Left renal cortex interstitium (tissue), 4 donors: ENCODE measurements at regions not wholly inside any gene's neighbourhood (a gene's known extent, or its start where the extent isn't known, plus 50 kb on each side); places are given as distances from the start of the nearest gene placed in this dataset.
"Not testable (repeated sequence)": the region's sequence is repeated elsewhere in the genome, so short reads cannot be mapped to it uniquely, and the experiment has no call there.

Source experiments
- DNase-seq, 4 donors: peaks; one replicate each; pipeline ENCODE4 v3.0.0-alpha.2; 2013; ENCODE audit warnings: low read depth in 4 of 4, low spot score in 2 of 4, missing footprints in 1 of 4

DNA sequence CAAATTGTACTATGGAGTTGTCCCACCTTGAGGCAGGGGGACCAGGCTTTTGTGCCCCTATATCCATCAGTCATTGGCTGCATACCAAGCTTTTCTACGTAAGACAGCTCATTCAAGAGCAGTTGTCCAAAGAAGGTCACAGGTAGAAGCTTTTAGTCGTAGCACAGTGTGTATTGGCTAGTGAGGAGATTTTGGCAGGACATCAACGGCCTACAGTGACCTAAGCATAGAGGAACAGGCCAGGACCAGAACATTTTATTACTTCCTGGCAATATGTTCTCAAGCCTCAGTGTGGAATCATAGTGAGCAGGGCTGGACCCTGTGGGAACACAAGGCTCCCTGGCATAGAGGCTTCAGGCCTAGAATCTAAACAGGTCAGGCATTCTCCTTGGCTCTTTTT is 105.4 kb upstream of the ANKRD28 start:
- no peak for DNase-seq

DNA sequence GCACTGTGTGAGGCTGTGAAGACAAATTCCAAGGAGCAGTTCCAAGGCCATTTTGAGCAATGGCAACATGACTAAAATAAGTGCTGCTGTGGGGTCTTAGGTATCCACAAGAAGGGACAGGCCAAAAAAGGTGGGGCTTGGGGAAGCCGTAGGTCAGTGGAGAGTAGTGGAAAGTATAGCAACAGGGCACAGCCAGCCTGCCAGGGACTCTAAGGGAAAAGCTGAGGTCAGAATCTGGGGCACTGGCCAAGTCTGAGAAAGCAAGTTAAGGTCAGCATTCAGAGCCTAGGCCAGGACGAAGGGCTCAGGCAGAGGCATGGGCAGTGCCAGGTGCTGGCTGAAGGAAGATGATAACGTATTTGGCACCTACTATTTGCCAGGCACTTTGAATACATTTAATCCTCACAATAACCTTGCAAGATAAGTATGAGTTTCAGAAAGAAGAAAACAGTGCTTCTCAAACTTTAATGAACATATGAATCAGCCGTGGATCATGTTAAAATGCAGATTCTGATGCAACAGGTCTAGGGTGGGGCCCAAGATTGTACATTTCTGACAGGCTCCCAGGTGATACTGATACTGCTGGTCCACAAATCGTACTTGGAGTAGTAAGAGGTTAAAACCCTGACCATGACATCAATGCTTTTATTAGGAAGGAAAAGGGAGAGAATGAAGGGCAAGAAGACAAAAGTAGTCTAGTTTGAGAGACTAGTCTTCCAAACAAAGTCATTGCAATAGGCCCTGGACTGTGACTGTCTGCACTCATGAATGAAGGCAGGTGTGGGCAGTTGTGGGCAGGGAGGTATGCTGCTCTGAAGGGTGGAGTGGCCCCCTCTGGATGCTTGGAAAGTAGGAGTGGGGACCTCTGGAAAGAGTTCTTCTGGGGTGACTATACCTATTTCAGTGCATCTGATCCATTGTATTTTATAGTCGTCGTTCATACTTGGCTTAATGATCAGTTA is 106.3 kb upstream of the ANKRD28 start:
- no peak for DNase-seq

DNA sequence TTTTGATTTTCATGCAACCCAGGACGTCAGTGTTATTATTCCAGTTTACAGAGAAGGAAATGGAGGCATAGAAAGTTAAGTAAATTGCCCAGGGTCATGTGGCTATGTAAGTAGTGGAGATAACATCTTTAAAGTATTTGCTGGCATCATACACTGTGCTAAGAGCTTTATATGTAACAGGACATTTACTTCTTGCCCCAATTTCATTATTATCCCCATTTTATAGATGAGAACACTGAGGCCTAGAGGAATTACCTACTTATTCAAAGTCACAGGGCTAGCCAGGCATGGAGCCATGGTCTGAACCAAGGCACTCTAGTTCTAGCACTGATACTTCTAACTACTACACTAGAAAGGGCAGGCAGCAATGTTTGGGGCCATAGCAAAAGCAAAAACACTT is 107.3 kb upstream of the ANKRD28 start:
- no peak for DNase-seq

DNA sequence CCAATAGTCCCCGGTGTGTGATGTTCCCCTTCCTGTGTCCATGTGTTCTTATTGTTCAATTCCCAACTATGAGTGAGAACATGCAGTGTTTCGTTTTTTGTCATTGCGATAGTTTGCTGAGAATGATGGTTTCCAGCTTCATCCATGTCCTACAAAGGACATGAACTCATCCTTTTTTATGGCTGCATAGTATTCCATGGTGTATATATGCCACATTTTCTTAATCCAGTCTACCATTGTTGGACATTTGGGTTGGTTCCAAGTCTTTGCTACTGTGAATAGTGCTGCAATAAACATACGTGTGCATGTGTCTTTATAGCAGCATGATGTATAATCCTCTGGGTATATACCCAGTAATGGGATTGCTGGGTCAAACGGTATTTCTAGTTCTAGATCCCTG is 109.6 kb upstream of the ANKRD28 start:
- DNase-seq = not testable (repeated sequence)

DNA sequence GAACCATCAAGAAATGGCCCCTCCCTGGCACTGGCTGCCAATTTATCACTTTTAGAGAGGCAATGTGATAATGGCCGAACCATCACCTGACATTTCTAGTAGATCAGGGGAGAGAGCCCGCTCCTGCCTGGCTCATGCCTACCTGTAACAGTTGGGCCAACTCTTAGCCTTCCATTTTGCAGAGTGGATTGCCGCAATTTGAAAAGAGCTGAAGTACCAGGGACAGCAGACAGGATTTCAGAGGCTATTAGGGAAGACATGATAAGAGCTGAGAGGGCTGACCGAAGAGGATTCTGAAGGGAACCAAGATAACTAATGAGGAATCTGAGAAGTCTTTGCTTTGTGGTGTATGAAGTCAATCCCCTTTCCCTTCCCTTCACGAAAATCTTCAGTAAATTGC is 121.2 kb upstream of the ANKRD28 start:
- no peak for DNase-seq

DNA sequence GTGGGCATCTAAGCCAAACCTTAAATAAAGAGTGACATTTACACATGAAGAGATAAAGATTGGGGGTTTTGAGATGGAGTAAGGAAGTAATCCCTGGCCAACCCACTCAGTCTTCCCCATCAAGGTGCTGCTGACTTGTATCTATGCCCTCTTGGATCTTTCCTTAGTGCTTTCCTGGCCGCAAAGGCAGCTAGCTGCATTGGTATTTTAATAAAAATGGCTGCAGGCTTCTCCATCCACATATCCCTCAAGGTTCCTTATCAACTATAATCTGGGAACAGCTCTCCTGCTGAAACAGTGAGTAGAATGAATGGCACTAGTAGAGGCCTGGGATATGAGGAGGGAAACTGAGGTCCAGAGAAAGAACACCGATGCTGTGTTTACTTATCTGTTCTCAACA is 122.2 kb upstream of the ANKRD28 start:
- DNase-seq = no peak

DNA sequence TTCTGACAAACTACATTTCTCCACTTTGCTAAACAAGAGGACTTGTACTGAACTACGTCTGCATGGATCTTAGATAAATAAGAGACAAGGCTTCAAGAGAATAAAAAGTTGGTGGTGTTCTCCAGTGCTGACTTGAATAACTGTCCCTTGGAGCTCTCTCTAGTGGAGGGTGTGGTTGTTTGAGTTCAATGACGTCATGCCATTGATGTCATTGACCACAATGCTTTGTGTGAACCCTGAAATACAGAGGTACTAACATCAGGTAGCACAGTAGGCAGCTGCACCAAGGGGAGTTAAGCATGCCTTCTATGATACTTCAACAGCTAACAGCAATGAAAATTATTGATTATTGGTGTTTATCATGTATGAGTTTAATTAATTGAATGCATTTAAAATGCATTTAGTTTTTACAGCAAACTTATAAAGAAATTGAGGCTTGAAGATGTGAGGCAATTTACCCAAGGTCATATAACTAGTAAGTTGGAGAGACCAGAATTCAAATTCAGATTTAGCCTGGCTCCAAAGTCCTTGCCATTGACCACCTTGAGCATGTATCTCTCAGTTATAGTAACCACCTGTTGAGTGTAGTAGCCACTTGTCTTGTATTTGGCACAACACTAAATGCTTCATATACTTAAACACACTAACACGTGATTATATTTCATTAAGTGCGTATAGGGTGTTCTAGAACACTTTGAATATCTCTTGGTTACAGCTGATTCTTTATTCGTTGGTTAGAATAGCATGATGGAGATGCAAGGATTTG is 126.0 kb upstream of the ANKRD28 start:
- DNase-seq = no peak

DNA sequence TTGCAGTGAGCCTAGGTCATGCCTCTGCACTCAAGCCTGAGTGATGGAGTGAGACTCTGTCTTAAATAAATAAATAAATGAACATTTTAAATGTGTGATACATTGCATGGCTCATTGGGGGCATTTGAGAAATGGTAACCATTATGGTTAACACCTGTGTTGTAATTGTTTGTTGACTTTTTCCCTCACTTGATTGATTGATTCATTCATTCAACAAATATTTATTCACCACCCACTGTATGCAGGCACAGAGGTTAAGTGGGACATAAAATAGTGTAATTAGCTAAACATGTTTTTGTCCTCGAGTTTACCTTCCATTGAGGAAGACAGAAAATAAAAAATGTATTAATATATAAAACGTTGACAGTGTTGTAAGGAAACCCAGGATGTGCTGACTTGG is 127.1 kb upstream of the ANKRD28 start:
- DNase-seq = no peak

DNA sequence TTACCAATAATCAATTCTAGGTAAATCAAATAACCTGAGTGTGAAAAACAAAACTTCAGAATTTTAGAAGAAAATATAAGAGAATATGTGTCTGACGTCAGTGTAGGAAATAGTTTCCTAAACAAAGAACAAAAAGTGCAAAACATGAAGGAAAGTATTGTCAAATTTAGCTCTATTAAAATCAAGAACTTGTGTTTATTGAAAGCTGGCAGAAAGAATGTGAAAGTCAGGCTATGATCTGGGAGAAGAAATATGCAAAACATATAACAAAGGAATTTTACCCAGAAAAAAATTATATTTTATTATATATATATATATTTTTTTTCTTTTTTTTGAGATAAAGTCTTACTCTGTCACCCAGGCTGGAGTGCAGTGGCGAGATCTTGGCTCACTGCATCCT is 129.1 kb upstream of the ANKRD28 start:
- no peak for DNase-seq

DNA sequence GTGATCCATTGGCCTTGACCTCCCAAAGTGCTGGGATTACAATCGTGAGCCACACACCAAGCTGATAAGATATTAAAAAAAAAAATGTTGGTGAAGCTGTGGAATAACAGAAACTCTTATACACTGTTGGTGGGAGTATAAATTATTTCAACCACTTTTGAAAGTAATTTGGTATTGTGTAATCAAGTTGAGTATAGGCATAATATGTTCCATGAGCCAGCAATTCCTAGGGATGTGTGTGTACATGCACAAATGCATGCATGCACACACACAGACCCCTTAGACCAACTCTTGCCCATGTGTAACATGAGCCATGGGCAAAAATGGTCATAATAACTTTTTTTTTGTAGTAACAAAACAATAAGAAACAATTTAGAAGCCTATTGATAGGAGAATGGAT is 130.2 kb upstream of the ANKRD28 start:
- DNase-seq = no peak

DNA sequence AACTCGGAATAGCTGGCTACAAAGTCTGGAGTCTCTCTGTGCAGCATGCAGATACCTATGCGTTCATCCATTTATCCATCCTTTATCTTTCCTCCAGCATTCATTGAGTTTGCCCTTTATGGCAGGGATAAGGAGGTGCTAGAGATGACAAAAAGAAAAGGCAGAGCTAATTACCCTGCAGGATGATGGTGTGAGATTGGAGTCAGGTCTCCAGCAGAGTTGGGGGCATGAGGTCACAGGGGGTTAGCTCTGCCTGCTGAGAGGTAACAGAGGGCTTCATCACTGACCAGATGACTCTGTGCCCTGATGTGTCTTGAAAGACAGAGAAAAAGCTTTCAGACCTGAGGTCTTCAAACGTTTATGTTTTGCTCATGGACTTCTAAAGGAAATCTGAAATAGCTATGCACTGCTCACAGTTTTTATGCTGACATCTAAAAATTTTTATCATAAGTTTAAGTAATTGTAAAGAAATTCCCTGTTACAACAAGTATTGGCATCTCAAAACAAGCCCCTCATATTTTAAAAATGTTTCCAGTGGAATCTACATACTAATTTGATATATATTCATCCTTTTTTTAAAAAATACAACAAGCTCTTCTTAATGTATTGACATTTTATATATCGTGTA is 132.3 kb upstream of the ANKRD28 start:
- DNase-seq = no peak

DNA sequence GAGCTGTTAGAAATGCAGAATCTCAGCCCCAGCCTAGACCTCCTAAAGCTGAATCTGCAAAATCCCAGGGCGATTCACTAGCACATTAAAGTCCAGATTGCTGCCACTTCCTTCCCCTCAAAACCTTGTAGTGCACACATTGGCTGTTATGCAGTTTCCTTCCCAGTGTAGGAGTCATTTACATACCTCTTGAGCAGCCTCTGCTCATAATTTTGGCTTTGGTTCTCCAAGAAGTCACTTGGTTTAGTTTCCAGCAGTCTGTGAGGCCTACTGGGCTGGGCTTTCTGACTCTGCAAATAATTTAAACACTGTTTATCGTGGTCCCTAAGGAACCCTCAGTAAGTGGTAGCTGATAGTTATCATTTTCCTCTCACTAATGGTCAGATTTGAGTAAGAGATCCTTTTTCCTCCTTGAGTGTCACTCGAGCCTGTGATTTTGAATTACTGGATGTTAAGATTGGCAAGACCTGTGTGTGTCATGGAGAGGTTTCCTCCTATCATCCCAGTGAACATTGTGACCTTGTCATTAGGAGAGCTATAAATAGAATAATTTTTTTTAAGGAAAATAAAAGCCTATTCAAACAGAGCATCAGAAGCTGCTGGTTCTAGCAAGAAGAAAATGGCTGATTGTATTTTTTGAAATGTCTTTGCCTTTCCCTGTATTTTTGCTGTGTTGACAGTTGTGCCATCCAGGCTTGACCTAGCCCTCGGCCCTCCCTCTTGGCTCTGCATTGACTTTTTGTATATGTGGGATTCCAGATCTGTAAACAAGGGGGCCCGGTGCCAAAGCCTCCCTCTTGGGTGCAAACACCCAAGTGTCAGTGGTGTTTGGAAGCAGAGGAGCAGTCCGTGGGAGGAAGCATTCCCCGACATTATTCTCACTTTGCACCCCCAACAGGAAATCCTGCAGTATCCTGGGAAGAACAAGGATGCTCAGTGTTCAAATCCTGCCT is 134.8 kb upstream of the ANKRD28 start:
- DNase-seq = no peak

DNA sequence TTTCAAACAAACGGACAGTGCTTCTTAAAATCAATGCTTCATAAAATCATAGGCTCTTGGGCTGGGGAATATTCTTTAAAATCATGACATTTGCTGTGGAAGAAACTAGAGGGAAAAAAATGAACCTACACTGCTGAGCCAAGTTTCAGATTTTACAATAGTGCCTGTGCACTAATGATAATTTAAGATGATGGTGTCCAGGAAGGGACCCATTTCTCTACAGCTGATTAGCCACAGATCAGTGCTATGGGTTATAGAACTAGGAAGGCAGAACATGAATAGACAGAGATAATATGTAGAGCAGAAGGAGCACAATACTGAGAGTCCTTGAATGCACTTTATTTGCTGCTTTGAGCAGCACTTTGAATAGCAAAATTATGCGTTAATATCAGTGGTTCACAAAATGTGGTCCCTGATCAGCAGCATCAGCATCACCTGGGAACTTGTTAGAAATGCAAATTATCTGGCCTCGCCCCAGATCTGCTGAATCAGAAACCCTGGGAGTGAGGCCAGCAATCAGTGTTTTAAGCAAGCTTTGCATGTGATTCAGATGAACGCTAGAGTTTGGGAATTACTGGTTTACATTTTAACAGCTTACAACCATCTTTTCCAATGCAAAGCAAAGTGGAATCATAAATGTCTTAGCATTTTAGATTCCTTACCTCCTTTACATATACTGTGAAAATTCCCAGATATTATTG is 135.8 kb upstream of the ANKRD28 start:
- no peak for DNase-seq

DNA sequence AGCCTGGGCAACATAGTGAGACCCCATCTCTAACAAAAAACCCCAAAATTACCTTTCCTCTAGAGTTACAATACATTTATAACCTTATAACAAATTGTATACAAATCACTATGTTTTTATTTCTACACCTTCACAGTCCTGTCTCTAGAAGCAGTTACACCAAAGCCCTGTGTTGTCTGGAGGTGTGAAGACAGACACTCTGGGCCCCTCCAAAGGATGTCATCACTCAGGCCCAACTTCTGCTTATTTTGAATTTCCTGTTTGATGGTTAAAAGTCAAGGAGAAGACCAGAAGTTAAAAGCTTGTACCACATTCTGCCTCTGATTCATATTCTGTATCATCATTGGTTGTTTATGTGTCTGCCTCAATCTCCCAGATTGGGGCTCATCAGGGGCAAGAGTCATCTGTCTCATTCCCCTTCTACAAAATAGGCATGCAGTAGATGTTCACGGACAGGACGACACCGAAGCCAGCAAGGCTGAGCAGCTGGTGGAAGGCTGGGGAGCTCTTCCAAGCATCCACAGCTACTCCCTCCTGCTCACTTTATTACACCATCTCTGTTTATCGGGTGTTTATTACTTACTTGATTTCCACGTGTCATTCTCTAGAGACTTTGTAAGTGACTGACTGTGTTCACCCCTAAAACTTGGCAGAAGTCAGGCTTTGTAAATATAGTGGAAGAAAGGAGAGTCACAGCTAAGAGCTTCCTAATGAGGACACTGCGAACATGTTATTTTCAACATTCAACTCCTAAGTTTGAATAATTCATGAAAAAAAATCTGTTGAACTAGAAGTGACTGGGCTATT is 136.8 kb upstream of the ANKRD28 start:
- no peak for DNase-seq

DNA sequence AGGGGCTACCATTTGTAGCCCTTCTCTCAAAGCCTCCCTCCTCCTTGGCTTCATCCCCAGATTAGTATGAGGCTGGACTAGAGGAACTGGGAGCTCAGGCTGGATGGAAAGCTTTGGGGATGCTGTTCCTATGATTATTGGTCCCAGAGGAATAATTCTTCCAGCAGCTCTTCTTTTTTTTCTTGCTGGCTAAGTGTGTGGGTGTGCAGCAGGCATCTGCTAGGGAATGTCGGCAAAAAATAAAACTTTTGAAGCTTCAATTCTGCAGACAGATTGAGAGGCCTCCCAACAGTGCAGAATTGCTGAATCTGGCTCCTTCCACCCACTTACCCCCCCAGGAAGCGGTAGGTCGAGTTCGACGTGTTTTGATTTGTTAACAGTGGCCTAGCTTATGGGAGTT is 138.5 kb upstream of the ANKRD28 start:
- no peak for DNase-seq

DNA sequence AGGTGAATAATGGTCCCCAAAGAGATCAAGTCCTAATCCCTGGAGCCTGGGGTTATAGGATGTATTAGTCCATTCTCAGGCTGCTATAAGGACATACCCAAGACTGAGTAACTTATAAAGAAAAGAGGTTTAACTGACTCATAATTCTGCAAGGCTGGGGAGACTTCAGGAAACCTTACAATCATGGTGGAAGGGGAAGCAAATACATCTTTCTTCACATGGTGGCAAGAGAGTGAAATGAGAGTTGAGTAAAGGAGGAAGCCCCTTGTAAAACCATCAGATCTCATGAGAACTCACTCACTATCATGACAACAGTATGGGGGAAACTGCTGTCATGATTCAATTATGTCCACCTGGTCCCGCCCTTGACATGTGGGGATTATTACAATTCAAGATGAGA is 142.9 kb upstream of the ANKRD28 start:
- no peak for DNase-seq

DNA sequence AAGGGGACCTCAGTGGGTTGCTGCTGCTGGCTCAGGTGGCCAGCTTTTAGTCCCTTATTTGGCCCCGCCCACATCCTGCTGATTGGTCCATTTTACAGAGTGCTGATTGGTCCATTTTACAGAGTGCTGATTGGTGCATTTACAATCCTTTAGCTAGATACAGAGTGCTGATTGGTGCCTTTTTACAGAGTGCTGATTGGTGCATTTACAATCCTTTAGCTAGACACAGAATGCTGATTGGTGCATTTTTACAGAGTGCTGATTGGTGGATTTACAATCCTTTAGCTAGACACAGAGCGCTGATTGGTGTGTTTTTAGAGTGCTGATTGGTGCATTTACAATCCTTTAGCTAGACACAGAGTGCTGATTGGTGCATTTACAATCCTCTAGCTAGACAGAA is 143.7 kb upstream of the ANKRD28 start:
- not testable (repeated sequence) for DNase-seq

DNA sequence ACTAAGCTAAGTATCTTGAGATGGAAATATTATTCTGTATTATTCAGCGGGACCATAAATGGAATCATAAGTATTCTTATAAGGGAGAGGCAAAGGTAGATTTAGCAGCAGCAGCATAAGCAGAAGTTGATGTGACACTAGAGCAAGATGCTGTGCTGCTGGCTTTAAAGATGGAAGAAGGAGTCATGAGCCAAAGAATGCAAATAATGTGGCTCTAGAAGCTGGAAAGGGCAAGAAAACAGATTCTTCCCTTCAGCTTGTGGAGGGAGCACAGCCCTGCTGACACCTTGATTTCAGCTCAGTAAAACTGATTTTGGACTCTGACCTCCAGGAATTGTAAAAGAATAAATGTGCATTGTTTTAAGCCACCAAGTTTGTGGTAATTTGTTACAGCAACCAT is 144.2 kb upstream of the ANKRD28 start:
- DNase-seq = no peak

DNA sequence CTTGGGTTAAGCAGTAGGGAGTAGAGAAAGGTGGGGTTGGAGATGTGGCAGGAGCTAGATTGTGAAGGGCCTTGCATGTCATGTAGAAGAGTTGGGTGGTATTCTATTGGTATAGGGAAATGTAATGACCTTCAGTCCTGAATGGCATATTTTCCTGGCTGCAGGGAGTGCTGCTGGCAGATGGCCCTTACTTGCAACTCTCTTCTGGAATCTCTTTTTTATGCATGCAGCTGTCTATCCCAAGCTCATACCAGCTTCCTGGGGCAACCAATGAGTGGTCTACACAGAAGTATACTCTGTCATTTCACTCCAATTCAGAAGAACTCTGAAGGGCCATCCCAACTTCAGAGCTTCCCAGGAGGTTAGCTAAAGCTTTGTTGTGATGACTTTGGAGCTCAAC is 144.7 kb upstream of the ANKRD28 start:
- DNase-seq = no peak
